T-cell (primary cell): ENCODE measurements at regions not wholly inside any gene's neighbourhood (a gene's known extent, or its start where the extent isn't known, plus 50 kb on each side); places are given as distances from the start of the nearest gene placed in this dataset.

Experiments used
- ATAC-seq, 4 experiments: fragments of 200-7000 bp in 3 of 4; fragments of 150-1000 bp in 1 of 4; cut with Tn5 transposase; replicated peaks in 1 of 4; 1 replicate in 3 of 4; 2 replicates in 1 of 4; pipeline ENCODE4 v1.10.0; 2021; ENCODE audit warnings: moderate library complexity in 3 of 4, mild to moderate bottlenecking in 2 of 4, moderate number of reproducible peaks in 1 of 4
- CTCF ChIA-PET, 2 donors: fragments of 300-600 bp; sonication (Branson Sonifier 250); formaldehyde crosslinking; loops; one replicate each; lab custom pipeline; 2022; ENCODE audit warnings: antibody characterized with exemption in 2 of 2; lab: Charles Lee
- POLR2A ChIA-PET, 2 donors: fragments of 300-600 bp; sonication (Branson Sonifier 250); formaldehyde crosslinking; loops; one replicate each; lab custom pipeline; 2022; ENCODE audit warnings: antibody characterized with exemption in 2 of 2; lab: Charles Lee
- DNase-seq, 35 experiments: peaks; one replicate each; pipeline versions ENCODE4 v3.0.0 to v3.0.0-alpha.2; 2013 to 2023
- H3K27ac ChIP-seq: one replicate; pipeline ENCODE4 v1.5.1; 2013; ENCODE audit warnings: low read length
- H3K27me3 ChIP-seq, 2 experiments: replicated peaks in 1 of 2; 1 replicate in 1 of 2; 2 replicates in 1 of 2; pipeline versions ENCODE4 v1.6.1 to v1.7.0; 2013; ENCODE audit warnings: low read length in 1 of 2, mixed read lengths in 1 of 2; ENCODE audit not compliant: control insufficient read depth in 2 of 2, insufficient read depth in 2 of 2; ENCODE audit errors: extremely low read depth in 1 of 2
- H3K36me3 ChIP-seq, 2 donors: 1 replicate in 1 of 2; 2 replicates in 1 of 2; pipeline versions ENCODE4 v1.6.1 to v1.7.0; 2013; ENCODE audit warnings: low read length in 1 of 2; ENCODE audit not compliant: control insufficient read depth in 2 of 2, insufficient read depth in 1 of 2; ENCODE audit errors: extremely low read depth in 1 of 2
- H3K4me1 ChIP-seq, 2 experiments: 1 replicate in 1 of 2; 2 replicates in 1 of 2; pipeline versions ENCODE4 v1.6.1 to v1.7.0; 2013; ENCODE audit warnings: low read length in 2 of 2, mixed read lengths in 1 of 2; ENCODE audit not compliant: insufficient read depth in 2 of 2, control insufficient read depth in 1 of 2; ENCODE audit errors: extremely low read depth in 1 of 2
- H3K4me3 ChIP-seq, 2 donors: 1 replicate in 1 of 2; 2 replicates in 1 of 2; pipeline versions ENCODE4 v1.5.1 to v1.7.0; 2013; ENCODE audit warnings: mild to moderate bottlenecking in 2 of 2, low read length in 1 of 2, moderate library complexity in 1 of 2; ENCODE audit not compliant: control insufficient read depth in 1 of 2; ENCODE audit errors: extremely low read depth in 1 of 2
- H3K9me3 ChIP-seq: 2 replicates; pipeline ENCODE4 v1.7.0; 2013
- H3K27ac Mint-ChIP-seq, 2 donors: one replicate each; pipeline ENCODE4 v1.8.0; 2020 to 2021; ENCODE audit warnings: mild to moderate bottlenecking in 2 of 2, mixed read lengths in 2 of 2
- H3K27me3 Mint-ChIP-seq, 2 donors: one replicate each; pipeline ENCODE4 v1.8.0; 2021 to 2022; ENCODE audit warnings: mixed read lengths in 2 of 2
- H3K36me3 Mint-ChIP-seq: one replicate; pipeline ENCODE4 v1.8.0; 2021; ENCODE audit warnings: mixed read lengths
- H3K4me1 Mint-ChIP-seq, 3 donors: one replicate each; pipeline ENCODE4 v1.8.0; 2020 to 2022; ENCODE audit warnings: mixed read lengths in 3 of 3, mild to moderate bottlenecking in 1 of 3
- H3K4me3 Mint-ChIP-seq, 3 donors: one replicate each; pipeline ENCODE4 v1.8.0; 2020 to 2022; ENCODE audit warnings: mild to moderate bottlenecking in 3 of 3, mixed read lengths in 3 of 3, moderate library complexity in 3 of 3
- H3K9me3 Mint-ChIP-seq, 3 donors: one replicate each; pipeline ENCODE4 v1.8.0; 2020 to 2022; ENCODE audit warnings: mixed read lengths in 3 of 3
- WGBS: methylation state at CpG from one replicate; pipeline ENCODE4 v1.1.5; 2013; ENCODE audit warnings: missing lambda C conversion rate; ENCODE audit not compliant: insufficient coverage; 5-methylcytosine and 5-hydroxymethylcytosine counted together

DNA sequence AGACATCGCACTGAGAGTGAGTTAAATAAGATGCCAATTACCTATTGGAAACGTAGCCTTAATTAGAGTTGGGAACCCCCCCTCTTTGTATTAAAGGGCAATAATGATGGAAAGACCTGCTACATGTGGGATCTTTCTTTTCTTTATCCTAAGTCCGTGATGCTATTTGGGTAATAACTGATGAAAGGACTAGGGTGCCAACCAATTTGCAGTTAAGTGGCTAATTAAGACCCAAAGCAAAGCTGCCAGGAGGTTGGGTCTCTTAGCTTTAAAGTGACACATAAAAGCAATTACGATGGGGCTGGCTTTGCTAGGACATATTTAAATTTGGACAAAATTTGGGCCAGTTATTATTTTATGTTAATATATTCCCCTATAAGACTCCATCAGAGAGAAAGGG lies 728.8 kb downstream of the NR2F1-AS1 start:
- Mint-ChIP-seq H3K4me1 (no peaks in the 10 kb centered on the region), H3K9me3 (peaks cover 2 to 5% (median 3%) of the 10 kb centered on the region in 3 donors), H3K27ac (no peak overlapping the region), H3K27me3 (no peaks in the 10 kb centered on the region), H3K4me3 (no peak overlapping the region), H3K36me3 (no peaks in the 10 kb centered on the region)
- Histone ChIP-seq H3K4me1 (no peaks in the 10 kb centered on the region), H3K9me3 (no peaks in the 10 kb centered on the region), H3K36me3 (no peaks in the 10 kb centered on the region), H3K4me3 (no peak overlapping the region), H3K27ac (no peak overlapping the region), H3K27me3 (no peaks in the 10 kb centered on the region)
- no CpG with 5 or more reads among the region's 4 CpGs for WGBS
- ChIA-PET POLR2A (no interaction called here), CTCF (no interaction called here)
- ATAC-seq: no peak
- DNase-seq: no peak

GRCh38 chr5:92850886-92851285 lies 730.1 kb downstream of the NR2F1-AS1 start:
- CTCF ChIA-PET: no interaction called here
- no CpG with 5 or more reads among the region's 2 CpGs for WGBS

DNA sequence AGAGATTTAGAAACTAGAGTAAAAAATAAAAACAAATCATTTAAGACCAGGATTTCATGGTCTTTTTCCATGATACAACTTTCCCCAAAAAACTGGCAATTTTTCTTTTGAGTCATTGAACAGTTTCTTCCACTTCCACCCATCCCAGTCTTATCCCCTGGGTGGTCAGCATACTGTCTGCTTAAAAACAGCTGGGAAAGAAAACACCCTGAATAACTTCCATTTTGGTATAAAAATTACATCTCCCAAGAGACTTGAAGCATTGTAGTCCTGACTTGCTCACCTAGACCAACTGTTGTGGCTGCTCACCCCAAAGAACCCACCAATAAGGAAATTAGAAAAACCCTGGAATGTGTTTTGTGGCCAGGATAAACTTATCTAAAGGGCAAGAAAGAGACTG lies 731.3 kb downstream of the NR2F1-AS1 start:
- ATAC-seq: no peak
- no peaks in the 10 kb centered on the region for H3K36me3 Mint-ChIP-seq
- ChIA-PET CTCF (no interaction called here), POLR2A (no interaction called here)
- Histone ChIP-seq H3K27ac (no peak overlapping the region), H3K27me3 (no peaks in the 10 kb centered on the region), H3K4me1 (no peaks in the 10 kb centered on the region), H3K9me3 (no peaks in the 10 kb centered on the region), H3K36me3 (no peaks in the 10 kb centered on the region), H3K4me3 (no peak overlapping the region)
- DNase-seq: no peak
- H3K4me1 Mint-ChIP-seq: no peaks in the 10 kb centered on the region
- H3K9me3 Mint-ChIP-seq: peaks cover 2 to 8% (median 6%) of the 10 kb centered on the region in 3 donors
- no peak overlapping the region for H3K4me3 Mint-ChIP-seq
- no peaks in the 10 kb centered on the region for H3K27me3 Mint-ChIP-seq
- no peak overlapping the region for H3K27ac Mint-ChIP-seq

More at GRCh38 chr5:92850886-92851285, 730.1 kb downstream of the NR2F1-AS1 start:
- peaks cover 2 to 8% (median 6%) of the 10 kb centered on the region in 3 donors for H3K9me3 Mint-ChIP-seq
- H3K4me3 Mint-ChIP-seq: no peak overlapping the region
- Histone ChIP-seq H3K36me3 (no peaks in the 10 kb centered on the region), H3K27me3 (no peaks in the 10 kb centered on the region), H3K27ac (no peak overlapping the region), H3K4me1 (no peaks in the 10 kb centered on the region), H3K9me3 (no peaks in the 10 kb centered on the region), H3K4me3 (no peak overlapping the region)
- DNase-seq (no peak), ATAC-seq (no peak)
- POLR2A ChIA-PET: no interaction called here
- H3K36me3 Mint-ChIP-seq: no peaks in the 10 kb centered on the region
- H3K4me1 Mint-ChIP-seq: no peaks in the 10 kb centered on the region
- H3K27me3 Mint-ChIP-seq: no peaks in the 10 kb centered on the region
- H3K27ac Mint-ChIP-seq: no peak overlapping the region

- H3K27me3 Mint-ChIP-seq: no peaks in the 10 kb centered on the region
- WGBS: no CpG with 5 or more reads among the region's 5 CpGs
- H3K4me1 ChIP-seq: no peaks in the 10 kb centered on the region
- H3K4me3 Mint-ChIP-seq: no peak overlapping the region
- no peak overlapping the region for H3K27ac Mint-ChIP-seq
- ATAC-seq (no peak), DNase-seq (no peak)
- ChIA-PET CTCF (no interaction called here), POLR2A (no interaction called here)
- H3K36me3 ChIP-seq: no peaks in the 10 kb centered on the region
- no peaks in the 10 kb centered on the region for H3K4me1 Mint-ChIP-seq
- H3K27ac ChIP-seq: no peak overlapping the region
- H3K27me3 ChIP-seq: no peaks in the 10 kb centered on the region
- peaks cover 0 to 6% (median 5%) of the 10 kb centered on the region in 3 donors for H3K9me3 Mint-ChIP-seq
- no peaks in the 10 kb centered on the region for H3K9me3 ChIP-seq
- no peaks in the 10 kb centered on the region for H3K36me3 Mint-ChIP-seq
- H3K4me3 ChIP-seq: no peak overlapping the region
Measured at GRCh38 chr5:92841604-92842155, 739.3 kb downstream of the NR2F1-AS1 start.

GRCh38 chr5:92838253-92838652 lies 742.8 kb downstream of the NR2F1-AS1 start:
- Mint-ChIP-seq H3K4me3 (no peak overlapping the region), H3K27me3 (no peaks in the 10 kb centered on the region), H3K4me1 (no peaks in the 10 kb centered on the region), H3K27ac (no peak overlapping the region), H3K36me3 (no peaks in the 10 kb centered on the region), H3K9me3 (peaks cover 5 to 12% (median 12%) of the 10 kb centered on the region in 3 donors)
- no peak overlapping the region for H3K4me3 ChIP-seq
- no peak overlapping the region for H3K27ac ChIP-seq
- no peaks in the 10 kb centered on the region for H3K4me1 ChIP-seq
- CTCF ChIA-PET: no interaction called here
- DNase-seq (no peak), ATAC-seq (no peak)
- no peaks in the 10 kb centered on the region for H3K27me3 ChIP-seq
- POLR2A ChIA-PET: no interaction called here
- no peaks in the 10 kb centered on the region for H3K9me3 ChIP-seq
- no CpG with 5 or more reads among the region's 1 CpG for WGBS
- H3K36me3 ChIP-seq: no peaks in the 10 kb centered on the region

DNA sequence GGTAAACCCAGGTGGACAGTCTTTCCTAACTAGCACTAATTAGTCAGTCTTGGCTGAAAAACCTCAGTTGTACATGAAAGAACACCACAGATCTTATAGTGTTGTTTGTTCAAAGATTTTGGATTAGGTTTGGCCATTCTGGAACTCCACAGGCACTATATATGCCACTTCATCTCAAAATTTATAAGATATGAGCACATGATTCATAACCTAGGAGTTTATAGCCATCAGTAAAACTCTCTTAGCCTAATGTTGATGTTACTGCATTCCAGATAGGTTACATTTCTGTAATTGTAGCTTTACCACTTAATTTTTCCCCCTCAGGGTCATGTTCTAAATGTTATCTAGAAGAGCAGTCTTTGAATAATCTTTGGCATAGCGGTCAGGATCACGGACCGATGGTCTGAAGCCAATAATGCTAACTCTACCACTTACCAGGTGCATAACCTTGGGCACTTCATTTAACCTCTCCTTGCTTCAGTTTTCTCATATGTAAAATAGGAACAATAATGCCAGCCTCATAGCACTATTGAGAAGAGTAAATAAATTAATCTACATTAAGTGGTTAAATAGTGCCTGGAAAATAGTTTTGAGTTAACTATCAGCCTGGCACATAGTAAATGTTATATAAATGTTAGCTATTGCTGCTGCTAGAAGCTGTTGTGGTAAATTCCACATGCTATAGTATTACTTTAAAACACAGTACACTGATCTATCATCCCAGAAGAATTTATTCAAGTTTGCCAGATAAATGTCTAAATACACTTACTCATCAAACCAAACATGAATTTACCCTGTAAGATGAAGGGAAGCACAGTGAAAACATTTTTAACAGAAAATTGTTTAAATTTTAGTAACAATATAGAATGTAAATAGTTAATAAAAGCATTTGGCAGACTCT lies 743.9 kb downstream of the NR2F1-AS1 start:
- Histone ChIP-seq H3K36me3 (no peaks in the 10 kb centered on the region), H3K9me3 (no peaks in the 10 kb centered on the region), H3K4me3 (no peak overlapping the region), H3K4me1 (no peaks in the 10 kb centered on the region), H3K27me3 (no peaks in the 10 kb centered on the region), H3K27ac (no peak overlapping the region)
- ATAC-seq (no peak), DNase-seq (no peak)
- H3K9me3 Mint-ChIP-seq: peaks cover 5 to 23% (median 15%) of the 10 kb centered on the region in 3 donors
- H3K27me3 Mint-ChIP-seq: no peaks in the 10 kb centered on the region
- ChIA-PET POLR2A (no interaction called here), CTCF (no interaction called here)
- no peak overlapping the region for H3K4me3 Mint-ChIP-seq
- H3K36me3 Mint-ChIP-seq: no peaks in the 10 kb centered on the region
- no CpG with 5 or more reads among the region's 3 CpGs for WGBS
- H3K4me1 Mint-ChIP-seq: no peaks in the 10 kb centered on the region
- no peak overlapping the region for H3K27ac Mint-ChIP-seq
